ENCODE measurements at regions not wholly inside any gene's neighbourhood (a gene's known extent, or its start where the extent isn't known, plus 50 kb on each side); places are given as distances from the start of the nearest gene placed in this dataset.
"Not testable (repeated sequence)": the region's sequence is repeated elsewhere in the genome, so short reads cannot be mapped to it uniquely, and the experiment has no call there.

DNA sequence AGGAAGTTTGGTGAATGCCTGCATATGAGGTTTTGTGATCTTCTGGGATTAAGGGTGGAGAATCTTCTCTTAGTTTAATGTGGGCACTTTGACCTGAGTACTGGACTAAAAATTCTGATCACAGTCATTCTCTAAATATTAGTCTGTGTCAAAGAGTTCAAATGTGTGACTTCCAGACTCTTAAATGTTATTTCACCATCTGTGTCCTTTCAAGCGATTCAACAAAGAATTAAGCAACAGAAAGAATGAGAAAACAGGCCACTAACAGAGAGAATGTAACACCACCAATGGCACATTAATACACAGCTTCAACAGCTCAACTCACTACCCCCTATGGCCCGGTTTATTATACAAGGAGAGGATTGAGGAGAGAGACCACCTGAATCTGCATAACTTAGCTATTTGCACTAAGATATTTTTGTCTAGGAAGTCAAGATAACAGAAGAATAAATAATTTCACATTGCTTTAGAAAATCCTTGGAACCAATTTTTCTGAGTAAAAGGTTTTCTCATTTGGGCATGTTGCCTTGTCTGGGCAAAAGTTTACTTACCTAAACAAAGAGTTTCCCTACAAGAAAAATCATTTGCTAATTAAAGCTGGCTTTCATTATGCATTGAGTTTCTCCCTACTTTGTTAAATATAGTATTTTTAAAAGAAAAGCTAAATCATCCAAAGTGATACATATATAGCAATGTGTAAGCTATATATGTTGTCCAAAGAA, 1313.7 kb downstream of the NCAM2 start:
- DNase-seq = no peak

DNA sequence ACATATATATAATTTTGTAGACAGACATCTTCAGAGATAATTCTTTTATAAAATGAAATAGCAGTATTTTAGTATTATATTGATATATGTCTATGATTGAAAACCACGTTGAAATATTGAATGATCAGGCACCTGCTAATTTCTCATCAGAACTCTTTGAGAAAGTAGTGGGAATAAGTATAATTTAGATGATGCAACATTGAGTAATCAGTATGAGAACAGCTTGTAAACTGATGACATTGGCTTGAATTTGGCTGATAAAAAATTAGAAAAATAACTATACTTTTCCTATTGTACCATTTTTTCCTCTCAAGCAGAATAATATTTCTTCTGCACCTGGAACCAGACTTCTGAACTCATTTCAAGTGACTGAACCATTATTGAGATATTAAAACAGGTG, 1316.8 kb downstream of the NCAM2 start:
- DNase-seq = no peak

GRCh38 chr21:22319435-22319834, 1321.2 kb downstream of the NCAM2 start:
- DNase-seq = no peak

DNA sequence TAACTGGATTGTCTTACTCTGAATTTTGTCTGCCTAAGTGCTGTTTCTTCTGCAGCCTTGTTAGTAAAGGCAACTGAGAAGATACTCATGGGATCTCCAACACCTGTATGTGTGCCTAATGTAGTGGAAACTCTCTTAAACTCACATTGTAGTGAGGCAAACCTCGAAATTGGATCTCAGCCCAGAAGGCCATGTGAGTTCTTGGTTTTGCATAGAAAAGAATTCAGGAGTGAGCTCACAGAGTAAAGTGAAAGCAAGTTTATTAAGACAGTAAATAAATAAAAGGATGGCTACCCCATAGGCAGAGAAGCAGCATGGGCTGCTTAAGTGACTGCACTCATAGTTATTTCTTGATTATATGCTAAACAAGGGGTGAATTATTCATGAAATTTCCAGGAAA, 1344.7 kb downstream of the NCAM2 start:
- DNase-seq = peak; percentile 10

DNA sequence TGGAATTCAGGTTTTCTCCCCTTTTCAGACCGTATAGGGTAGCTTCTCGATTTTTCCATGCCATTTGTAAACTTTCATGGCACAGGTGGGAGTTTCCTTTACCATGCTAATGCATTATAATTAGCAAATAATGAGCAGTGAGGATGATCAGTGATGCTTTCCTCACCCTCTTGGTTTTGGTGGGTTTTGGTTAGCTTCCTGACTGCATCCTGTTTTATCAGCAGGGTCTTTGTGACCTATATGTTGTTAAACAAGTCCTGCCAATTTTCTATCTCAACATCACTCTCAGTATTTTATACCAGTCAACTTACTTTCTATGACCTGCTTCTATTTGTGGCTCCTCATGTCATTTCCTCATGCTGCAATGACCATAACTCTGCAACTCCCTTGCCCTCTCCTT, 1345.1 kb downstream of the NCAM2 start:
- no peak for DNase-seq

DNA sequence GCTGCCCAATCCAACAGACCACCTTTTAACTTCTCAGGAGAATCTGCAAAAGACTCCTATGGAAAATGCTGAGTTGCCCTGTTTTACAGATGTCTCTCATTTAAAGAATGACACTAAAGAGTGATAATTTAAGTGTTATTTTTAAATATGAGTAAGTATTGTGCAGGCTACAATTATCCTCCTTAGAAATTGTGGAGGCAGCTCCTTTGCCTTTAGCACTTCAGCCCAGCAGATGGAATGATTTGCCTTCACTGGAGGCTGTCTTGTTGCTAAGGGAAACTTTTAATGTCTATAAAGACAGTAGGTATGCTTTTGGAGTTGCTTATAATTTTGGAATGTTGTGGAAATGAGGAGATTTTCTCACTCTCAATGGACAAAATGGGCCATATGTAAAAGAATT, 1345.5 kb downstream of the NCAM2 start:
- DNase-seq = no peak

- no peak for DNase-seq
Observed at GRCh38 chr21:22345624-22346023, 1347.4 kb downstream of the NCAM2 start.

DNA sequence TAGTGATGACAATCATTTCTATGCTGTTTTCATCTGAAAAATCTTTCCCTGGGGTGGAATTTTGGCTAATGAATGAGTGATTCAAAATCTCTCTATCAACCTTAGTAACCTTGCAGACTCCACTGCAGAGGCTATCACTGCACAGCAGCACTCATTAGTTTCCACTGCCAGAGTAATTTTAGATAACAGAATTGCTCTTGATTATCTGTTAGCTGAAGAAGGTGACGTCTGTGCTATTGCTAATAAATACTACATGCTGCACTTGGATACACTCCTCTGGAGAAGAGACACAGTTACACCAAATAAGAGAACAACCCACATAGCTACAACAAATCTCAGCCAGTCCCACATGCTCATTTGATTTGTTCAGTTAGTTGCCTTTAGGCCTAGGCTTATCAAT, 1348.4 kb downstream of the NCAM2 start:
- no peak for DNase-seq

DNA sequence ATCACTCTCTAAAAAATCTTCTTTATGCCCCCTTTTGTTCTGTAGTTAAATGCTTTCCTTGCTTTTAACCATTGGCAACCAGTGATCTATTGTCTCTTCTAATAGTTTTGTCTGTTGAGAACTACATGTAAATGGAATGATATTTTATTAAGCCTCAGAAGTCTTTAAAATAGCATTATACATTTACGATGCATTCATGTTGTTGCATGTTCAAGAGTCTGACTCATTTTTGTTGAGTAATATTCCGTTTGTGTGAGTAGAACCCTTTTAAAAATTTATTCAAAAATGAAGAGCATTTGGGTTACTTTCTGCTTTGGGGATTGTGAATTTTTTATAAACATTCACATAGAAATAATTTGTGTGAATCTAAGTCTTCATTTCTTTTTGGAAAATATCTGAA, 1352.9 kb downstream of the NCAM2 start:
- no peak for DNase-seq

GRCh38 chr21:22352088-22352487, 1353.9 kb downstream of the NCAM2 start:
- DNase-seq = no peak

DNA sequence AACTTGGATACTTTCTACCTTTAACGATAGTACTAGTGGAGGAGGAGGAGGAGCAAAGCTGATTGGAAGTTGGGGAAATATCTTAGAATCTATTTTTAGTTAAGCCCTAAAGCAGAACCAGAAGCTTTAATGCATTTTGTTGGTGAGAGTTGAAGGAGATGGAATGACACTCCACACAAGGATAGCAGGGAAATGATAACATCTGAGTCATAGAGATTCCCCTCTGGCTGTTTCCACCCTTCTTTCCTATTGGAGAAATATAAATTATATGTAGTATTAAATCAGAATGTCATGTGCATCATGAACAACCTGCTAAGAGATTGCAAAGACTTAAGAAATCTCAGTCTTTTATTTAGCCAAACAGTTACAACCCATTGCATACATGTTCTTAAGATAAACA, 1357.7 kb downstream of the NCAM2 start:
- no peak for DNase-seq

DNA sequence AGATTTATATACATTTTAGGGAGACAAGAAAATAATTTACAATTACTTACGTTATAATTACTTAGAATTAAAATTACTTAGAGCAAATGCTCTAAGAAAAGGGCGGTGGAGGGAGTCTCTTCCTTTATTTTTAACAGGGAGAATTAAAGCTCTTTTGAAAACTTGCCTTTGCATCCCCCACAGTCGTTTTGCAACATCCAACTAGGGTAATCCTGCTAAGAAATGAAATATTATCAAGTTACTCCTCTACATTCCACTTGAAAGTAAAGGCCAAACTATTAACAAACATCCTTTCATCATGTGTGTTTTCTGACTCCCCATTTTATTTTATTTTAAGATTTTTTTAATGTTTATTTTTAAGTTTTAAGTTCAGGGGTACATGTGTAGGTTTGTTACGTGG, 1358.5 kb downstream of the NCAM2 start:
- DNase-seq = no peak

GRCh38 chr21:22359599-22359998, 1361.4 kb downstream of the NCAM2 start:
- DNase-seq = not testable (repeated sequence)

GRCh38 chr21:22363504-22363903, 1365.3 kb downstream of the NCAM2 start:
- no peak for DNase-seq

GRCh38 chr21:22364163-22364562, 1366.0 kb downstream of the NCAM2 start:
- DNase-seq = no peak

DNA sequence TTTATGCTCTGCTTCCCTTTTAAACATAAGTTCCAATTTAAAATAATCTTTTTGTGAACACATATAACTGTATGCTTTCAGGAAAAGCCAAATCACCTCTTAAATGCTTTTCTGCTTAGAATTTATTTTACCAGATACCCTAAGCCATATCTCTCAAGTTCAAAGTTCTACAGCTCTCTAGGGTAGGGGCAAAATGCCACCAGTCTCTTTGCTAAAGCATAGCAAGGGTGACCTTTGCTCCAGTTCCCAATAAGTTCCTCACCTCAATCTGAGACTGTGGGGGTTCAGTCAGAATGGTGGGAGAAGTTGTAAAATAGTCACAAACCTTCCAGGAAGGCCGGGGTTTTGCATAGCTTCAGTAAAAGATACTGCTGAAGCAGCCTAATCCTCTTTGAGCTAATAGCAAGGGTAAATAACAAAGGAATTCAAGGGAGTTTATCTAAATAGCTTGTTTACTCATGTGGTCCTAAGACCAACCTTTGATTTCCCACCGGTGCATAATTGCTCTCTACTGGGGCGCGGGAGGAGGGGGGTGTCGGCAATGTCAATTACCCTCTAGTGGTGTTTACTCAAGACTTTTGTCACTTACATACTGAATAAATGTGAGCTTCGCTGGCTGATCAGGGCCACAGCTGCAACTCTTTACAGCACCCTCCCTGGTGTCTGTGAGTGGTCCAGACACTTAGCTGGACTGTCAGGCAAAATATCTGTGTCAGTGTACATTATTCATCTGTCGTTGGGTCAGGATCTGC, 1376.2 kb downstream of the NCAM2 start:
- DNase-seq = no peak

GRCh38 chr21:22377795-22378194, 1379.6 kb downstream of the NCAM2 start:
- DNase-seq = not testable (repeated sequence)

GRCh38 chr21:22393324-22393723, 1395.1 kb downstream of the NCAM2 start:
- no peak for DNase-seq

DNA sequence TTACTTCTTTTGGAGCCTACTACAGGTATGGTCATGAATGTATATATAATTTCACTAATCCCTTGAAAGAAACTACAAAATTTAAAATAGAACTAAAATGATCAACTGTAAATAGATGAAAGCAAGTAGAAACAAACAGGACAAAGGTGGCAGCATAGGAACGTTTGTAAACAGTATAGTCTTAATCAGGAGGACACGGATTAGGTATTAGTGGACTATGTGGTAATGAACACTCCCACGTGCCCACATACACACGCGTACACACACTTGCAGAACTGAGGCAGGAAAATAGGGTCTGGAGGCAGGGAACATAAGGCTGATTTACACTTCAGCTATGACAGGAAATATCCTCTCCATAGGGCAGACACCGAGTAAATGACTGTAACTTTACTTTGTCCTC, 1397.8 kb downstream of the NCAM2 start:
- DNase-seq = no peak

GRCh38 chr21:22399681-22400514, 1401.7 kb downstream of the NCAM2 start:
- DNase-seq = no peak

DNA sequence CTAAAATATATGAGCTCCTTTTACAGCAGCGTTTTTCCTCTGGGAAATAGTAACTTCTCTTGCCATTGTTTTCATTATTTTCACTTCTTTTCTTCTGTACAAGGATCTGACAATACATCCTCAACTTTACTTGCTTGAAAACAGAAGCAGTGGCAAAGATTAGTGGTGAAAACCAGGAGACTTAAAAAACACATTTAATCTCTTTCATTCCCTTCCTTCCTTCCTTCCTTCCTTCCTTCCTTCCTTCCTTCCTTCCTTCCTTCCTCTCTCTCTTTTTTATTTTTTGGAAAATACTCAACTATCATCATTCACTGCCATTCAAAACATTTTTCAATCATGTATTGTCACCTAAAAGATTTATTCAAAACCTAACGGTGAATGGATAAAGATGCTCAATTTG, 1411.4 kb downstream of the NCAM2 start:
- DNase-seq = no peak

GRCh38 chr21:22416555-22416954, 1418.3 kb downstream of the NCAM2 start:
- DNase-seq = no peak

GRCh38 chr21:22421416-22422180, 1423.4 kb downstream of the NCAM2 start:
- DNase-seq = no peak

Measured in DMS53 (cell line).